HG03097 (cell line): ENCODE measurements at regions not wholly inside any gene's neighbourhood (a gene's known extent, or its start where the extent isn't known, plus 50 kb on each side); places are given as distances from the start of the nearest gene placed in this dataset.
"Not testable (repeated sequence)": the region's sequence is repeated elsewhere in the genome, so short reads cannot be mapped to it uniquely, and the experiment has no call there.

Source experiments
- ATAC-seq: cut with Tn5 transposase; IDR thresholded peaks from one replicate; pipeline ENCODE4 v1.9.1; 2021; ENCODE audit not compliant: unreplicated experiment, low FRiP score

DNA sequence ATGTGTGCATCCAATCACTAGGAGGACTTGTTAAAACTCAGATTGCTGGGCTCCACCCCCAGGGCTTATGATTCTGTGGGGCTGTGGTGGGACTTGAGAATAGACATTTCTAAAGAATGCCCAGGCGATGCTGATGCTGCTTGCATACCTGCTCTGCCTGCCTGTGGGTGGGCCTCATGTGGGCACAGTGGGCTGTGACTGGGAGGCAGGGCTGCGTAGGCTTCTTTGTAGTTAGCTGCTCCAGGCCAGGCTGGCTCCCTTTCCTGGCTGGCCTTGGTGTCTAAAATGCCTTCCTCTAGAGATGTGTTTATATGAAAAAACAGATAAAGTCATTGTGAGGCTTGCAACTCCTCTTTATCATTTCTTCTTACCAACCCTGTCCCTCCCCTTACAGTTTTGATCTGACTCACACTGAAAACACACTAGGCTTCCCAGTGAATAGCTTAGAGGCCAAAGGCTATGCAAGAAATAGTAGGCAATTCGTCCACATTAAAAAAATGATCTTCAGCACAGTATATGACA is 495.5 kb upstream of the MAP3K7 start:
- no peak for ATAC-seq

GRCh38 chr6:91081452-91082067 is 494.7 kb upstream of the MAP3K7 start:
- ATAC-seq: no peak

- ATAC-seq: no peak
Measured at GRCh38 chr6:91080871-91081270, 494.0 kb upstream of the MAP3K7 start.

DNA sequence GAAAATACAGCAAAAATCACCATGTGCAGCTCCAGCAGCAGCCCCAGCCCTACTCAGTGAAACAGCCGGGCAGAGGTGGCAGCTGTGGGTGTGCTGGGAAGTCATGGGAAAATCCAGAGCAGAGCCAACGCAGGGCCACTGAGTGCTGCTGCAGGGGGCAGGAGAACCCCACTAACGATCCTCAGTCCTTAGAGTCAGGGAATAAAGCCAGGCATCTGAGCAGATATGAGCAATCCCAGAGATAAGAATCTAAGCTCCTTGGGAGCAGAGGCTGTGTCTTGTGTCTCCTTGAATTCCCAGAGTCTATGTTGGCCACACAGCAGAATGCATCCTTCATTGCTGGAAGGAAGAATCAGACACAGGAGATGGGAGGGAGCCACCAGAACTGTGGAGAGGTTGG is 493.1 kb upstream of the MAP3K7 start:
- no peak for ATAC-seq

DNA sequence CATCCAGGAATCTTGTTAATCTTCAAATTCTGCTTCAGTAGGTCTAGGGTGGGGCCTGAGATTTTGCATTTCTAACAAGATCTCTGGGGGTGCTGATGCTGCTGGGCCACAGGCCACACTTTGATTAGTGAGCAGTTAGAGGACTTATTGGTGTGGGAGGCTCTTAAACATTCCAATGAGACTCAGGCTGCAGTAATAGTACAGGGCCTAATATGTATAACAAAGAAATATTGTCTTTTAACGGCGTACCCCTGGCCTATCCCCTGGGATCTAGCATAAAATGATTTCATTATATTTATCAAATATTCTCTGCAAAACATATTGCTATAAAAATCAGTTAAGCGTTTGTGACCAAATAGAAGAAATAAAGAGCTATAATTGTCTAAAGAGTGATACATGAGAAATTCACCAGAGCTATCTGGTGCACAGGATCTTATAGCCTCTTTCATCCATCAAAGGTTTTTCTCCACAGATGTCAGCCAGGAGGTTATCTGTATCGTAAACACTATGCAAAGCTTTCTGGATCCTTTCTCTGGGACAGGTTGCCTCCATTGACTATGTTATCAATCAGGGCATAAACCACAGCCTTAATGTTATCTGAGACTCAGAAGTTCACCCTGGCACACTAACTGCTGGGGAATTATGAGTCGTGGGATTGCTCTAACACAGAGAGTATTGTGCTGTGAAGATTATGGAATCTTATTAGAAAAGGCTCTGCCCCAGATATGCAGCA is 488.5 kb upstream of the MAP3K7 start:
- no peak for ATAC-seq

DNA sequence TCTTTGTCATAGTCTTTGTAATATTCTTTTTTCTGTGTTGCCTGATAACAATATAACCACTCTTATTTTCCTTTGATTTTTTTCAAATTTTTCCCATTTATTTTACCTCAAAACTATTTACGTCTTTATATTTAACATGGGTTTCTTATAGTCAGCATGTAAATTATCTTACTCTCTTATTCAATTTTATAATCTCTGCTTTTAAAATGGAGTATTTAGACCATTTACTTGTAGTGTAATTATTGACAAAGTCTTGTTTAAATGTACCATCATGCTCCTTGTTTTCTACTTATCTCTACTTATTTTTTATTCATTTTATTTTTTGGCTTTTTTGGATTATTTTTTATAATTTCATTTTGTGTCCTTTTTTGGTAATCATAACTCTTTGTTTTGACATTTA is 476.5 kb upstream of the MAP3K7 start:
- ATAC-seq: no peak

DNA sequence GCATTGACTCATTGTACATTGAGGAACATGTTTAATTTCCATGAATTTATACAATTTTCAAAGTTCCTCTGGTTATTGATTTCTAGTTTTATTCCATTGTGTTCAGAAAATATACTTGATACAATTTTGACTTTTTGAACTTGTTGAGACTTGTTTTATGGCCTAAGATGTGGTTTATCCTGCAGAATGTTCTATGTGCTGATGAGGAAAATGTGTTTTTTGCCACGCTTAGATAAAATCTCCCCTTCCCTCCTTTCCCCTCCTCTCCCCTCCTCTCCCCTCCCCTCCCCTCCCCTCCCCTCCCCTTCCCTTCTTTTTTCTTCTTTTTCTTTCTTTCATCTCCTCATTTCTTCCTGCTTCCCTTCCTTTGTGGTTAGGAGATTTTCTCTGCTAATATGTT is 470.8 kb upstream of the MAP3K7 start:
- no peak for ATAC-seq

- no peak for ATAC-seq
Measured at GRCh38 chr6:91055959-91056358, 469.1 kb upstream of the MAP3K7 start.

- ATAC-seq: not testable (repeated sequence)
Measured at GRCh38 chr6:91052473-91053450, 465.9 kb upstream of the MAP3K7 start.

GRCh38 chr6:91045161-91045560 is 458.3 kb upstream of the MAP3K7 start:
- no peak for ATAC-seq

DNA sequence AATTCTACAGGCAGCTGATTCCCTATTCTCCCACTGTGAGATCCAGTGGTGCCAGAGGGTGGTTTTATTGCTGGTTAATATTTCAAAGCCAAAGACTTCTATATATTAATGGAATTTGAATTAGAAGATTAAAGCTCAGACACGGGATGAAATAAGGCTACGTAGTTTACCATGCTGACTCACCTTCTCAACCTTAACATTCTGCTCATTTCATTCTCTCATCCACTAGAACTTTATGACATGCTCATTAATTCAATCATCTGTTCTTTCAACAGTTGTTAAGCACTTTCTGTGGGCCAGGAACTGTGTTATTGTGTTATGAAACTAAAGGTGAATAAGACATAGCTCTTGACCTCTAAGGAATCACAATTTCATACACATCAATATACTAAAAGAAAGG is 456.9 kb upstream of the MAP3K7 start:
- ATAC-seq: no peak

DNA sequence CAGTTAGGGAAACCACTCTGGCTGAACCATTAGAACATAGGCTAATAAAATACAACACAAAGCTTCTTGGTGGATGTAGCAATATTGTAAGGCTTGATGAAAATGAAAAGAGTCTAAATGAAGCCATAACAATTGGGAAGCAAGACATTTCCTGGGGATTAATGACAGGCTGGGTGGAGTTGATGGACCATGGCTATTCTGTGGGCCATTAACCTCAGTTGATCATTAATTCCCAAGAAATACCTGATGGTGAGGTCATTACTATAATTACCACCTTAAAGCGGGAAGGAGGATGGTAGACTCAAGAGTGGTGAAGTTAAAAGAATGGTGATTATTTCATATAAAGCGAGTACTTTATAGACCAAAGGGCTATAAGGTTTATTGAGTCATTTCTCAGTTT is 455.8 kb upstream of the MAP3K7 start:
- no peak for ATAC-seq

GRCh38 chr6:91033964-91034363 is 447.1 kb upstream of the MAP3K7 start:
- no peak for ATAC-seq

DNA sequence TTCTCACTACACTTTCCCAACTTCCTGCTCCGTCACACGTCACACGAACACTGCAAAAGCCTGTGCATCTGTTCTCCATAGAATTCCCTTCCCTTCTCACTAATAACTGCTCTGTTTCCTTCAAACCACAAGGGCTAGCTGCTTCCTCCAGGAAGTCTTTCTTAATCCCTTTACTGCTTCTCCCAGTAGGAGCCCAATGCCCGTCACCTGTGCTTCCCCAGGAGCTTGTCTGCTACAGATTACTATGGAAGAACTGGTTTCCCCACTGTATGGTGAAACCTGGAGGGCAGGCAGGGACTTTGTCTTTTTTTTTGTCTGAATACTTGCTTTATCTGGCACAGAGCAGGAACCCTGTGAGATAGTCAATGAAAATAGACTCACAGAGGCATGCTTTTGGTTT is 444.7 kb upstream of the MAP3K7 start:
- ATAC-seq: no peak

DNA sequence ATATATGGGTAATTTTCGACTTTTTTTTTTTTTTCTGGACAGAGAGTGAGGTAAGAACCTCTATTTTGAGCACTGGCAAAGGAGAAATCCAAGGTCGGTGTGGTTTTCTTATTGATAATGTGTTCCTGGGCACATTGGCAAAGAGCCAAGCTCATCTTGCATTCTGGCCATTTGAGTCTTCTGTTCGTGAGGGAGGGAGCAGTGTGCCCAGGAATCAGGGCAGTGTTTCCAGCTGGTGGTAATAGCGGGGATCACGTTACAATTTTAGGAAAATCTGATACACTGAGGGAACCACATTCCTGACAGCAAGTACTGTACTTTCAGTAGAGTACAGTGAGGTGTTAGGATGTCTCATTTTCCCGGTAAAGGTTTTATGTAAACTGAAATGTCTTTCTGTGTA is 442.3 kb upstream of the MAP3K7 start:
- no peak for ATAC-seq

DNA sequence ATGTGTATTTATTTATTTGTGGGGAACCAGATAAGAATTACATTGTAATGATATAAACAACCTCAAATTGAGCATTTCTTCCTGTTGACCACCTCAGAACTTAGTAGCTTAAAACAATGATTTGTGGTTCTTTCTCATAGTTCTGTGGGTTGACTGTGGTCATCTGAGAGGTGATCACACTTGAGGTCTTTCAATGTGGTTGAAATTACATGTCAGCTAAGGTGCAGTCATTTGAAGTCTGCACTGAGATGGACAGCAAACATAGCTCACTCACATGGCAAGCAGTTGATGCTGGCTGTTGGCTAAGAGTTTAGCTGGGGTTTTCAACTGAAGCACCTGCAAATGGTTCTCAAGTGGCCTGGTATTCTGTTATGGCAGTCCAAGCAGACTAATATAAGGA is 436.7 kb upstream of the MAP3K7 start:
- ATAC-seq: no peak

DNA sequence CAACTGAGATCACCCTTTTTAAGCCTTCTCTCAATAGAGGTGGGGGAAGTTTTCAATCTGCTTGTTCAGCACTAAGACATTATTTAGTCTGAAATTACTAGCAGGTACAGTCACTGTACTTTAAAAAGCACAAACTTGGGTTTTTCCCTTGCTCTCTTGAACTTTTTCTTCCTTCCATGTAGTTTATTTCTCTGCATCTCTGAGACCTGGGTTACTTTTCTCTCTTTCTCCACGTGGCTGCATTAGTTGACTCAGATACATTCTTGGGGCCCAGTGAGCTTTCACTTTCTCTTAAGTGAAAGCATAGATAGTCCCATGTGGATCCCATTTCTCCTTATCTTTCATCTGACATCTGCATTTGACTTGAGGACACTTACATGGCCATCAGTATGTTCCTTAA is 433.9 kb upstream of the MAP3K7 start:
- ATAC-seq: peak; percentile 47

DNA sequence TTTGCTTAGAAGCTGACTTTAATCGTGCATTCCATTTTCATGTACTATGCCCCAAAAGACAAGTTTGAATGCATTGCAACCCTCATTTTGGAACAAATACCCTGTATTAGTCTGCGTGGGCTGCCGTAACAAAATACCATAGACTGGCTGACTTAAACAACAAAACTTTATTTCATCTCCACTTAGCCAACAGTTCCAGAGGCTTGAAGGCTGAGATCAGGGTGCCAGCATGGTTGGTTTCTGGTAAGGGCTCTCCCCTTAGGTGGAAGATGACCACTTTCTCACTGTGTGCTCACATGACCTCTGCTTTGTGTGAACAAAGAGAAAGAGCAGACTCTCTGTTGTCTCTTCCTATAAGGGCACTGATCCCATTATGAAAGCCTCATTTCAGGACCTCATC is 431.7 kb upstream of the MAP3K7 start:
- ATAC-seq: no peak

GRCh38 chr6:91013511-91013910 is 426.6 kb upstream of the MAP3K7 start:
- no peak for ATAC-seq

GRCh38 chr6:90997076-90997475 is 410.2 kb upstream of the MAP3K7 start:
- ATAC-seq: no peak

- ATAC-seq: no peak
Measured at GRCh38 chr6:90993770-90994169, 406.9 kb upstream of the MAP3K7 start.
